NCI-H187 (cell line): ENCODE measurements at regions not wholly inside any gene's neighbourhood (a gene's known extent, or its start where the extent isn't known, plus 50 kb on each side); places are given as distances from the start of the nearest gene placed in this dataset.

Source experiments
- DNase-seq, 2 experiments: peaks; one replicate each; lab custom pipeline; 2025; lab: John Stamatoyannopoulos, UW

DNA sequence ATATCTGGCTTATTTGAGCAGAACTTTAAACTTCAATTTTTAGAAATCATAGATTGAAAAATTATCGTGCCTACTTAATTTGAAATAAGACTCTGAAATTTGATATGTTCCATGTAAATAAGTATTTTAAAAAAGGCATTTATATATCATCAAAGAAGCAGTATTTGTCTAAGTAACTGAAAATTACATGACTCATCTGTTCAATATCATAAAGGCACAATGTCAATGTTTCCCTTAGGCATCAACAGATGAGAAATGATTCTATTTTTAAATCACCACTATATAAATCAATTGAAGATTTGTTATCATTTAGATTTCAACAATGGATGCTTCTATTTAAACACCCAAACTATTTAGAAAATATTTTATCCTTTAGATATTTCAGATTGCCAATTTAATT is 142.9 kb upstream of the POU5F2 start:
- DNase-seq, result no peak

DNA sequence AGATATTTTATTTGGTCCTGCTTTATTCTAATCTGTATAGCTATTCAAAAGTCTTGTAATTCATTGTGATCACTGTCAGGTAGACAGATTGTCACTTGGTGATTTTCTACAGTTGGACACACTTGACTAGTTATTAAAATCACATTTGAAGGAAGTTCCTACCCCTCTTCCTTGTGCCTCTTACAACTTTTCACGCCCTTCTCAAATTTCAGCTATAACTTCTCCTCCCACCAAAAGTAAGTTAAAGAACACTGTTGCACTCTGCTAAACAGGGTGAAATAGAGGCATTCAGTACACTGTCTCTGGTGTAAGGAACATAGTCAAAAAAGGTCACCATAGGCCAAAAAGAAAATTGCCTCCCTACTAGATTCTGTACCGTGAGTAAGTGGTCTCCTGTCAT is 142.1 kb upstream of the POU5F2 start:
- no peak for DNase-seq

DNA sequence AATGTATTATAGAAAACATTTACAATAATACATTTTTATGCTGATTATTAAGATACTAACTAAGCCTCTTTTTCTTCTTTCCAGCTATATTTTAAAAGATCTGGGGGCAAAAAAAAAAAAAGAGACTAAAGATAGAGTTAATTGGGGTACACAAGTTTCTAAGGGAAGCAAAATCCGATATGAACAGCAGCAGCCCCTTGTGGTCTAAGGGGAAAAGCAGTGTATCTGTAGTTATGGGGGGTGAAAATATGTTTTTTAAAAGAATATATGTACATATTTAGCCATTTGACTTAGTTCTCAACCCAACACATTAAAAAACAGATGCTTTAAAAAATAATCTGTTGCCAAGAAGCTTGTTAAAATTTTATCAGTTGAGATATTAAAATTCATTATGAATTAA is 134.3 kb upstream of the POU5F2 start:
- DNase-seq, result no peak

DNA sequence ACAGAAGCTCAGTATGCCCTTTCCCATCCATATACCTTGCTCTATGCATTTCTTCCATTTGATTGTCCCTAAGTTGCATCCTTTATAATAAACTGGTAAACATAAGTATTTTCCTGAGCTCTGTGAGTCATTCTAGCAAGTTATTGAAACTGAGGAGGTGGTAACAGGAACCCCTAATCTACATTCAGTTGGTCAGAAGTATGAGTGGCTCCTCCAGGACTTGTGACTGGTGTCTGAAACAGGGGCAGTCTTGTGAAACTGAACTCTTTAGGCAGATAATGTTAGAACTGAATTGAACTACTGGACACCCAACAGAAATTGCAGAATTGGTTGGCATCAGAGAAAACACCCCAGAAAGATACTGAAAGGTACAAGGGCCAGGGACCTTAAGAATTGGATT is 133.1 kb upstream of the POU5F2 start:
- no peak for DNase-seq

DNA sequence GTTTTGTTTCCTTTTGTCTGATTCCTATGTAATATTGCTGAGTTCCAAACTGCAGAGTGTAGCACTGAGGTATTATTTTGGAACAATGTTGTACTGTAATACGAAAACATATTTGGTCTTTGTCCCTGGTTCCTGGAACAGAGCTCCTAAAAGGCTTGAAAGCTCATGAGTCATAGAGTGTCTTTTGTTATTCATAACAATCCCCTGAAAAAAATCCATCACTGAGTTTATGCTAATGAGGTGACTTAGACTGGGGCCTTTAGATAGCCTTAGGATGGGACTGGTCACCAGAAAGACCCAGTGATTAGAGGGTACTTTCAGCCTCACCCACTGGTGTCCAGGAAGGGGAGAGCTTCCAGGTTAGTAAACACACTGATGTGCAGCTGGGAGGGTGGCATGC is 132.7 kb upstream of the POU5F2 start:
- DNase-seq, result no peak

DNA sequence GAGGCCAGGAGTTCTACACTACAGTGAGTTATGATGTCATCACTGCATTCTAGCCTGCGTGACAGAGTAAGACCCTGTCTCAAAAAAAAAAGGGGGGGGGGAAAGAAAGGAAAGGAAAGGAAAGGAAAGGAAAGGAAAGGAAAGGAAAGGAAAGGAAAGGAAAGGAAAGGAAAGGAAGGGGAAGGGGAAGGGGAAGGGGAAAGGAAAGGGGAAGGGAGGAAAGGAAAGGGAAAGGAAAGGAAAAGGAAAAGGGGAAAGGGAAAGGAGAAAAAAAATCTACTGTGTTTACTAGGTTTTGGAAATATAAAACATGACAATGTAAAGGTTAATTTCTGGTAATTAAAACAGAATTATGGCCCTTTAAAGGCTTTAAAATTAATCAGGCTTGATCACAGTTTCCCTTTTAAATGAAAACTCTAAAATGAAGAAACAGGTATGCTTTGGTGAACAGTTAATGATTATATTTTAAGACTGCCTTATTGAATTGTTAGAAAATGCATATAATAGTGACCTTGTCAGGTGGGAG is 131.9 kb upstream of the POU5F2 start:
- no peak for DNase-seq

DNA sequence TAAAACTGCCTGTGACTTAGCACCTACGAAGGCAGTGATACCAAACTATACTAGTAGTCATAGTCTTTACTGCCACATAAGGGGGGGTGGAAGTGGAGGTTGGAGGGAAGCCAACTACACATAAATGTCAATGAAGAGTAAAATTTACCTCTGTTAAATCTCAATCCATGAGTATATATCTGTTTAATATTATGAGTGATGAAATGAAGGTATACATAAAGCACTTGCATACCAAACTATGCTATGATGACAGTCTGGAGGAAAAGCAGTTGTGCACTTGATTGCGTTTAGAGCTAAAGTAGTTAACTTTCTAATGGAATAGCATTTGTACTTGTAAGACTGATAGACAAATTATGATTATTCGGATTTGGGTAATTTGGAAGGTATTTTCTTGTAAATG is 129.2 kb upstream of the POU5F2 start:
- no peak for DNase-seq

DNA sequence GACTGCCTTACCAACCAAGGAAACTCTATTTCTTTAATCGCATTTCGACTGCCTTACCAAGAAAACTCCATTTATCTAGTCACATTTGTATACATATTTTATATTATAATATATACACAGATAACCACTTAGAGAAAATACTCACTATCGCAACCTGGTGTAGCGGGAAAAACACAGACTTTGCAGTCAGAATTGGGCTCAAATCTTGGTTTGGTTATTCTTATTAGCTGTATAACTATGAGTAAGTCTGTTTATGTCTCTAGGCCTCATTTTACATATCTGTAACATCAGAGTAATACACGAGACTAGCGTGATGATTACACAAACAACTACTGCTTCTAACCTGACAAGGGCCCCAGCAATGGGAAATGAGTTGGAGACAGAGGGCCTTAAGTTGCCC is 127.5 kb upstream of the POU5F2 start:
- no peak for DNase-seq

DNA sequence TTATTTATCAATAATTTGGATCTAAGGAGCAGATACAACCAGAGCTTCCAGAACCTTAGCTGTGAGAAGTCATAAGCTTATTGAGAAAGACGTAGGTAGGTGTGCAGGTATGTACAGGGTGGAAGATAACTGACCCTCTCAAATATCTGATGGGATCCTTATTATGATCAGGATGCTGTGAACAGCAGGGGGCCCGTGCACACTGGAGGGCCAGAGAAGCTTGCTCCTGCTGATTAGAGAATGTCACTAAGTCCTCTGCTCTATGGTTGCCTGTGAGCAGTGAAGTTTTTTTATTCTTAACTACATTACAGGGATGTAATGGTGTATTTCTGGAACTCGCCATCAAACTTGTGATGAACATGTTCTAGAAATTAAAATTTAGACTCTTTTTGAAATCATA is 108.9 kb upstream of the POU5F2 start:
- DNase-seq, result no peak

DNA sequence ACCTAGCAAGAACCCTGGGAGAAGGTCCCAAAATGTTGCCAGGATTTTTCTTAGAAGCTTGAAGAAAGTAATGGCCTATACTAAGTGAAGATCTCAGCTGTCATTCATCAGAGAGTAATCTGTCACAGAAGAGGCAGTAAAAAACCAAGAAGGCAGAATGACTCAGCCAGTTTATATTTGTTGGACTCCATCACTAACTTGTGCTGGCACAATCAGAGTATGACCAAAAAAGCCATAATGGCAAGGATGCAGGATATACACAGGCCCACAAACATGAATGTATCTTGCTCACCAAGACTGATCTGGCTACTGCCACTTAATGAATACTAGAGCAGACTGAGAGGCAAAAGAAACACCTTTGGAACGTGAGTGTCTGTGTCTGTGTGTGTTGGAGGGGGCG is 104.0 kb upstream of the POU5F2 start:
- DNase-seq, result no peak

DNA sequence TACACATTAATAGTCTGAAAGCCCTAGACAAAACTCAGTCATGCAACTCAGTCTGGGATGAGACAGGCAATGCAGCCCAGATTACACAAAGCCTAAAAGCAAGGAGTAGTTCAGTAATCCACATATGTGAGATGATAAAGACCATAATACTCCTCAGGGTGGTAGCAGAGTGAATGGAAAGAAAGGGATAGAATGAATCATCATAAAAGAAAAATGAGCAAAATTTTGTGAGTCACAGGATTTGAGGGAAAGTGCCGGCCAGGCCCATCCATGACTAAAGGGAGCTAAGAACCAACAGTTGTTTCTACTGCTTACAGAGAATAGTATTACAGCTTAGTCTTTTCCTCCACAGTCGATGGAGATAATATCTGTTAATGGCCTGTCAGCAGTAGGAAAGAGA is 90.0 kb upstream of the POU5F2 start:
- no peak for DNase-seq

DNA sequence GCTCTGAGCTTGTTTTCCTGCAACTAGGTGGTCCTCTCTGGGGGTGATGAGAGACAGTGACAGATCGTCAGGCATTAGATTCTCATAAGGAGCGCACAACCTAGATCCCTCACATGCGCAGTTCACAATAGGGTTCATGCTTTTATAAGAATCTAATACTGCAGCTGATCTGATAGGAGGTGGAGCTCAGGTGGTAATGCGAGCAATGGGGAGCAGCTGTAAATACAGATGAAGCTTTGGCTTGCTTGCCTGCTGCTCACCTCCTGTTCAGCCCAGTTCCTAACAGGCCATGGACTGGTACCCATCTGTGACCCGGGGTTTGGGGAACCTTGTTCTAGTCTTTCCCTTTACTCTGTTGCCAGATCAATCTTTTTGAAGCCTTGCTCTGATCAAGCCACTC is 89.5 kb upstream of the POU5F2 start:
- DNase-seq, result no peak

DNA sequence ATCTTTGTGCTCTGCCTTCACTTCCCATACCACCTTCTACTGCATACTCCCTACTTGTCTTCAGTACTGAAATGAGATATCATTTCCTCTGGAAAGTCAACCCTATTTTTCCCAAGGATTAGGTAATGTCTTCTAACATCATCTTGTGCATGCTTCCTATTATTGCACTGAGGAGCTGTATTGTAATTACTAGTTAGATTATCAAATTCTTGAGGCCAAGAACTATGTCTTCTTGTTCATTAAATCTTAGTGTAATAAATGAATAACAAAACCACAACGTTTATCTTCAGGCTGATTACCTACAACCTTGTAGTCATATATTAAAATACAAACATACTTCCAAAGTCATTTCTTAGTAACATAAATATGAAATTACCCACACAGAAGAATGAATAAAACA is 87.9 kb upstream of the POU5F2 start:
- no peak for DNase-seq

DNA sequence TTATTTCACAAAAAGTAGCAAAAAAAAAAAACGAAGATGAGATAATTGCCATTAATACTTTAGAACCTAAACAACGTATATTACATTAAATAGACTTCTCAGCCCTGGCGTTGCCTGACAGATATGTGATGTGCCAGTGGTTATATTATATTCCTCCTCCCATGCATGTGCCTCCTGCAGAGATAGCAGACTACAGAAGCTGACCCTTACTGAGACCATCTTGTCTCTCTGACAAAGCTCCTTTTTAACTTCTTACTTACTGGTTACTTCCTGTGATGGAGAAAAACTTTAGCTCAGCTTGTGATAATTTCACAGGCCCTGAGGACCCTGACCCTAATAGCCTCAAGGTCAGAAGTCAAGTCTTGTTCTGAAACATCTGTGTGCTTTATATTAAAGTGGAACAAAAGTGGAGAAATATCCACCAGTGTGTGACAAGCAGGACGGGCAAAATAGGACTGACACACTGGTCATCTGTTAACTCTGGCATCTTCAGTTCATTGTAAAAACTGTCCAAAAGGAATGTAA is 80.6 kb upstream of the POU5F2 start:
- no peak for DNase-seq

DNA sequence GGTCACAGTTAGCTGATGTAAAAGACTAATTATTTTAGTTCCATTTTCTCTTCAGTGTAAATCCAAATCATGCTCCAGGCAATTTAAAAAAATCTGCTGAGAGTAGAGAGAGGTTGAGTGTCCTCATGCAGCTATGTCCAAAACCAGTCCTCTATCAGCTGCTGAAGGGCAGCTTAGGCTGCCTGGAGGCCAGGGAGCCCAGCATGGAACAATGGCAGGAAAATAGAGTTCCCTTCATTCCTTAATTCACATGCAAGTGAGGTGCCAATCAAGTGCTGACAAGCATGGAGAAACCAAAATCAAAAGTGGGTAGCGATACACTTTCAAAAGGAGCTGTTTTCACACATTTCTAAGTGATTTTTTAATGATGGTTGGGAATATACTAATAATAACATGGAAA is 78.3 kb upstream of the POU5F2 start:
- no peak for DNase-seq

DNA sequence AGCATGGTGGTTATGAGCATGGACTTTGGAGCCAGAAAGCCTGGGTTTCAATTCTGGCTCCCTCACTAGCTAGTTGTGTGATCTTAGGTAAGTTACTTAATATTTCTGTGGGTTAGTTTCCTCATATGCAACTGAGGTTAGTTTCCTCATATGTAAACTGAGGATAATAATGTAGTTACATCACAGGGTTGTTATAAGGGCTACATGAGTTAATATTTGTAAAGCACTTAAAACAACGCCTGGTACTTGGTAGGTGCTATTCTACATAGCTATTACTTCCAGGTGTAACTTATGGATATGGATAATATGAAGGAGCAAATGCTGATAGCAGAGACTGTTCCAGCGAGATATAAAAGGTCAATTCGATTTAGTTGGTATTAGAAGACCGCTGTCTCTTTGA is 69.4 kb upstream of the POU5F2 start:
- no peak for DNase-seq

DNA sequence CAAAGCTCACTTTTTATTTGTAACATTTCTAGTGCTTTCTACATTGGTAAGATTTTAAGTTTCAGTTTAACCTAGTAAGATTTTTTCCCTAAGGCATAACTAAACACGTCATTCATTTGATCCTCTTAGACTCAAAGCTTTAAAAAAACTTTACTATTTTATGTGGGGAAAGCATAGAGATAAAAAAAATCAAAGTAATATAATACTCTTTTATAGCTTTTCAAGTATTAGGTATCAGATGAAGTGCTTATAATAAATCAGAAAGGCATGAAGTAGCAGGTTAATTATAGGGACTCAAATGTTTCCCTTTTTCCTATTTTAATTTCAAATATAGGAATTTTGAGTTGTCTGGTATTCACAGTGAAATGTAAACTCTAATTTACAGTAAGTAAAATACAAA is 68.0 kb upstream of the POU5F2 start:
- DNase-seq, result no peak

DNA sequence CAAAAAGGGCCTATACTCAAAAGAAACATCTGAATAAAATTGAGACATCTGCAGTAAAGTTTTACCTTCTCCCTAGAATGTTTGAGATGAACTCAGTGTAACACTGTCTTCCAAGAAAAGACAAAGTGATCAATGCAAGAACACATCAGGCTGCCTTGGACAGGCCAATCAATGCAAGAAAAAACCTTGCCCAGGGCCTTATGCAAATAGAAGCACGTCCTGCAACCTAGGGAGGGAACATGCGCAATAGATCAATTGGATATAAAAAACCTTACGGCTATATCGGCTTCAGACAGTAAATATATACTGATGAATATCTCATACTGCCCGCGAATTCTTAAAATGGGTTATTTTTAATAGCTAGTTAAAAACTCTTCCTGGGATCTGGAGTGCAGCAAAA is 66.4 kb upstream of the POU5F2 start:
- no peak for DNase-seq

DNA sequence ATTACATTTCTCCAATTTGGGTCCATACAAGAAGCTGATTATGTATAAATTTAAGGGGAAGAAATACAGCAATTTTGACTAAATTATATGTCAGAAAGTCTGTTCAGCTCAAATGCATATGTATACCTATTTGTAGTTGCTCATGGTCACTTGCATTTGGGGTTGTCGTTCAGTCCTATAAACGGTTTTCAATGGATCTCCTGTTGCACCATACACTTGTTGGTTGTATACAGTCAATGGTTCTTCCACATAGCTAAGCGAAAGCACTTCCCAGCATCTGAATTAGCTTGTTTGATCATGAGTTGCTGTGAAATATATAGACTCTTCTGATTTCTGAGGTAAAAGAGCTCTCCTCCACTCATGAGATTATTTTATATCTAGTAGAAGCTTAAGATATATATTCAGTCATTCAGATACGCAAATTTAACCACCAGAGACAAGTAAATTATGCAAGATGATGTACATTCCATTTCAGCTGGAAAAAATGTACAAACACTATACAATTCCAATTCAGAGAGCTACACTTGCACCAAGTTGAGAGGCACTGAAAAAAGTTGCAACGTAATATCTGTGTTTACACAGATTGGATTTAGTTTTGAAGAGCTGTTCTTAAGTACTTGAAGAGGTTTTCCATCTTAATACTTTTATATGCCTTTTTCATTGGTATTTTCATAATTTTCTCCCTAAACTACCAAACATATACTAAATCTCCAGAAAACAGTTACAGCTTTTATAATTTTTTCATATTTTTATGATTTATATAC is 64.4 kb upstream of the POU5F2 start:
- no peak for DNase-seq

DNA sequence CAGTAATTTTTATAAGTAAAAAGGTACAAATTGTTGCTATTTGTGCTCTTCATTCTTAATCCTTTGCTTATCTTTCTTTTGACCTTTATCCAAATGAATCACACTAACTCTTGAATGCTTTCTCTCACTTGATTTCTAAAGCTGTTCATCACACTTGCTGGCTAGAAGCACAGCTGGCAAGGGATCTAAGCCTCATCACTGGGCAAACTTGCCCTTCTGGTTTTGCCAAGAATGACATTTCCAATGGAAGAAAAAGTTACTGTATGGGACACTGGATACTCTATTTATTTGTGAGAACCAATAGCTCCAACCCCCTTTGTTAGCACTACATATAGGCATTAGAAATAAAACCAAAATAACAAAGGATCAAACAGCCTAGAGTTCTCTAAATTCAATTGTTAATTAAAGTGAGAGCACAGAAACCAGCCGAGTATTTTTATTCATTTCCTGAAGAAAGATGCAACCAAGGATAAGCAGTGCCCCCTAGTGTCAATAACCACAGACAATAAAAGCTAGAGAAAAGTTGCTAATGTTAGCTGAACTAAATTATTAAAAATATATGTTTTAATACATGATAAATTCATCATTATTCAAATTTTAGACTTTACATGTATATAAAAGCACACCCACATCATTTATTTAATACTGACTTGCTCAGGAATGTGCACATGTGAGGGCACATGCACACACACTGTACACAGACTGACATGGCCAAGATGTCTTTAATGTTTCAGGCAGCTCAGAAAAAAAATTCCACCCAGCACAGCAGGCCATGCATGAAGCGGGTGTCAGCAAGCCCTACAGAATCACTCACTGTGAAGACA is 59.8 kb upstream of the POU5F2 start:
- peak; percentile 40 to 56 for DNase-seq

DNA sequence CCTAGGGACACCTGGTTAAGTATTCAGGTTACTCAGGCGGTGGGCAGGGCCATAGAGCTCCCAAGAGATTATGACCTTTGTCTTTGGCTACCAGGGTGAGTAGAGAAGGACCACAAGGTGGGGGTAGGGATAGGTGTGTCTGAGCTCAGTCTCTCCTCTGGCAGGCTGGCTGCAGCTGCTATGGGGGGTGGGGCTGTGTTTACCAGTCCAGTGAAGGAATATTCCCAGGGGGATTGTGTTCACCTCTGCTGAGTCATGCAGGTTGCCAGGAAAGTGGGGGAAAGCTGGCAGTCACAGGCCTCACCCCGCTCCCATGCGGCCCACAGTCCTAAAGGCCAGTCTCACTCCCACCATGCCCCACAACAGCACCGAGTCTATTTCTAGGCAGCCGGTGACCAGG is 53.6 kb upstream of the POU5F2 start:
- no peak for DNase-seq

DNA sequence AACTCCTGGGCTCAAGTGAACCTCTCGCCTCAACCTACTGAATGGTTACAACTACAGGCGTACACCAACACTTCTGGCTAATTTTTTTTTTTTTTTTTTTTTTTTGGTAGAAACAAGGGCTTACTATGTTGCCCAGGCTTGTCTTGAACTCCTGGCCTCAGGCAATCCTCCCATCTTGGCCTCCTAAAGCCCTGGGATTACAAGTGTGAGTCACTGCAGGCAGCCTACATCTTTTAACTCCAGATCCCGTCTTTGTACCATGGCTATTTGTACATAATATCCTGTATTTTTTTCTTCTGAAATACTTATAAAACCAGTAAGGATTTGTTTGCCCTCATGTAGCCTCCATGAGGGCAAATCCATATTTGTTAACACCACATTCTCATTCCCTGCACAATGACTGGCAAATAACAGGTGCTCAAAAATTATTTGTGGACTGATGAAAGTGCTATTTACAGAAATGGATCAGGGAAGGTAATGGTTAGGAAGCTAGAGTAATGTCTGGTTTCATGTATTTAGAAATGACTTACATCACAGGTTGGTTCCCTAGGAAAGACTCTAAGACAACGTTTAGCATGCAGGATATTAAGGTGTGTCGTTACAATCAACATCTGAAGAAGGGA is 51.9 kb upstream of the POU5F2 start:
- no peak for DNase-seq

DNA sequence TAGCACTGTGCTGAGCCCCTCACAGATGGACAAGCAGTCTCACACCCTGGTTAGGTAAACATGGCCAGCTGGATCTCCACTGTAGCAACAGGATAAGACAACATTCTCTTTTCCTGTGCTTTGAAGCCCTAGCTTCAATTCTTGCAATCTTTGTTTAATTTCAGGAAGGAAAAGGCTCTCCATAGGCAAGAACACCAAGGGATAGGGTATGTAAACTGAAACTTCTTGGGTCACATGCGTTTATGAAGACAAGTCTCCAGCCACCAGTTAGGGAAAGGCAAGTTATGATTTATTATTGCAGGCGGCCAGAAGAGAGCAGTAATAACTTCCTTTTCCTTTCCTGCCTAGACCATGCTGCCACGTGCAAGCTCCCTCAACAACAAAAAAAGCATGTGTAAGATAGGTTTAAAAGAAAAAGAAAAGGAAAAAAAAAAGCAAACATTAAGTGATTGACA is 50.1 kb upstream of the POU5F2 start:
- no peak for DNase-seq
